ENCODE measurements at regions not wholly inside any gene's neighbourhood (a gene's known extent, or its start where the extent isn't known, plus 50 kb on each side); places are given as distances from the start of the nearest gene placed in this dataset.

GRCh38 chr16:55047903-55048497 is 117.3 kb downstream of the IRX5 start:
- TF ChIP-seq CTCF (conservative IDR thresholded peaks at IDR 0.05) (no peak), EZH2 (IDR thresholded peaks at IDR 0.05; ENCODE audit: low read depth) (no peak)
